Kidney (tissue), 13 donors: ENCODE measurements at regions not wholly inside any gene's neighbourhood (a gene's known extent, or its start where the extent isn't known, plus 50 kb on each side); places are given as distances from the start of the nearest gene placed in this dataset.

ENCODE experiments used
- DNase-seq, 5 donors: peaks; one replicate each; pipeline ENCODE4 v3.0.0-alpha.2; 2013 to 2020
- FAIRE-seq: peaks from 2 replicates; lab custom pipeline; 2012; peaks lifted over from hg19 to GRCh38; lab: Jason Lieb, UNC
- H3K27ac ChIP-seq, 2 donors: one replicate each; pipeline ENCODE4 v1.7.0; 2013; ENCODE audit warnings: low read depth in 2 of 2, low read length in 2 of 2, inconsistent platforms in 1 of 2
- H3K27me3 ChIP-seq: one replicate; pipeline ENCODE4 v1.7.1; 2013; ENCODE audit warnings: low read length, inconsistent platforms; ENCODE audit not compliant: control insufficient read depth, insufficient read depth
- H3K36me3 ChIP-seq, 3 donors: one replicate each; pipeline versions ENCODE4 v1.7.0 to v1.7.1; 2013; ENCODE audit warnings: low read length in 3 of 3, control low read depth in 1 of 3, inconsistent platforms in 1 of 3; ENCODE audit not compliant: insufficient read depth in 3 of 3, control insufficient read depth in 2 of 3
- H3K4me1 ChIP-seq, 3 donors: one replicate each; pipeline versions ENCODE4 v1.7.0 to v1.7.1; 2013; ENCODE audit warnings: low read length in 3 of 3, inconsistent platforms in 1 of 3, low read depth in 1 of 3; ENCODE audit not compliant: control insufficient read depth in 2 of 3, insufficient read depth in 2 of 3
- H3K4me3 ChIP-seq, 3 donors: one replicate each; pipeline versions ENCODE4 v1.7.0 to v1.8.1; 2013; ENCODE audit warnings: low read length in 3 of 3, control low read depth in 1 of 3, inconsistent platforms in 1 of 3
- H3K9ac ChIP-seq, 3 donors: one replicate each; pipeline versions ENCODE4 v1.7.0 to v1.7.1; 2013; ENCODE audit warnings: low read length in 3 of 3, control low read depth in 1 of 3, inconsistent platforms in 1 of 3
- H3K9me3 ChIP-seq, 3 donors: one replicate each; pipeline versions ENCODE4 v1.7.0 to v1.7.1; 2013; ENCODE audit warnings: low read length in 3 of 3, control low read depth in 1 of 3, inconsistent platforms in 1 of 3; ENCODE audit not compliant: control insufficient read depth in 2 of 3, insufficient read depth in 1 of 3
- intact Hi-C: fragments of 100-400 bp; cut with DNase I; formaldehyde crosslinking; loops from one replicate; pipeline ENCODE4 v1.11.1; 2022
- TF ChIP-seq, protein P1 (sequence below): IDR thresholded peaks from 3 replicates; pipeline ENCODE4 v1.5.1; 2012; ENCODE audit warnings: mild to moderate bottlenecking, moderate library complexity, borderline replicate concordance; ENCODE audit not compliant: insufficient read depth; ENCODE audit errors: extremely low read depth
- donor health status: control.
- donor health status: control.
- donor health status: control.
- donor health status: control.
- donor health status: control.
- donor health status: DM: yes; HTN: yes; CAD: no.
- donor health status: Normal renal cell carcinoma (clear cell type).

GRCh38 chr6:135581211-135581610 lies 83.7 kb upstream of the AHI1 start:
- H3K36me3 ChIP-seq = no peaks in the 10 kb centered on the region
- H3K4me1 ChIP-seq = no peaks in the 10 kb centered on the region
- no peak for FAIRE-seq

DNA sequence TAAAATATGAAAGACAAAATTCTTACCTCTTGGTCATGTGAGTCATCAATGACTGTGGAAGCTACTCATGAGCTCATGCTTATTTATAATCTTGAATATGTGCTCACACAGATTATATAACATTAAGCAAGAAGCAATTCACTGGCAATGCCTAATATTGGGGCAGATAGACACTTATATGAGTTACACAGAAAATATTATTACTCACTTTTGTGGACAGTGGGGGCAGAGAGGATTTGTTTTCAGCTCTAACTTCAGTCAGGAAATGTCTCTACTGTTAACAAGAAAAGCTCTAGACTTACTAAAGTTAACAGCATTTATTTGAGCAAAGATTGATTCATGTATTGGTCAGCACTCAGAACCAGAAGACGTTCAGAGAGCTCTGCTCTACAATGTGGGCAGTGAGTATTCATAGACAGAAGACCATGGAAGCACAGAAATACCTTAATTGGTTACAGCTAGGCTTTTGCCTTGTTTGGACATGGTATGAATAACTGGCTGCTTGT lies 85.8 kb upstream of the AHI1 start:
- no peaks in the 10 kb centered on the region for H3K36me3 ChIP-seq
- TF ChIP-seq, protein P1, sequence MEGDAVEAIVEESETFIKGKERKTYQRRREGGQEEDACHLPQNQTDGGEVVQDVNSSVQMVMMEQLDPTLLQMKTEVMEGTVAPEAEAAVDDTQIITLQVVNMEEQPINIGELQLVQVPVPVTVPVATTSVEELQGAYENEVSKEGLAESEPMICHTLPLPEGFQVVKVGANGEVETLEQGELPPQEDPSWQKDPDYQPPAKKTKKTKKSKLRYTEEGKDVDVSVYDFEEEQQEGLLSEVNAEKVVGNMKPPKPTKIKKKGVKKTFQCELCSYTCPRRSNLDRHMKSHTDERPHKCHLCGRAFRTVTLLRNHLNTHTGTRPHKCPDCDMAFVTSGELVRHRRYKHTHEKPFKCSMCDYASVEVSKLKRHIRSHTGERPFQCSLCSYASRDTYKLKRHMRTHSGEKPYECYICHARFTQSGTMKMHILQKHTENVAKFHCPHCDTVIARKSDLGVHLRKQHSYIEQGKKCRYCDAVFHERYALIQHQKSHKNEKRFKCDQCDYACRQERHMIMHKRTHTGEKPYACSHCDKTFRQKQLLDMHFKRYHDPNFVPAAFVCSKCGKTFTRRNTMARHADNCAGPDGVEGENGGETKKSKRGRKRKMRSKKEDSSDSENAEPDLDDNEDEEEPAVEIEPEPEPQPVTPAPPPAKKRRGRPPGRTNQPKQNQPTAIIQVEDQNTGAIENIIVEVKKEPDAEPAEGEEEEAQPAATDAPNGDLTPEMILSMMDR = no peak
- no peaks in the 10 kb centered on the region for H3K9me3 ChIP-seq
- no peaks in the 10 kb centered on the region for H3K27me3 ChIP-seq
- H3K27ac ChIP-seq = no peak overlapping the region
- no peak for FAIRE-seq
- intact Hi-C loops = no loop called here
- no peak overlapping the region for H3K9ac ChIP-seq
- H3K4me3 ChIP-seq = no peak overlapping the region
- H3K4me1 ChIP-seq = no peaks in the 10 kb centered on the region
- DNase-seq = no peak

More at GRCh38 chr6:135581211-135581610, 83.7 kb upstream of the AHI1 start:
- no peak overlapping the region for H3K27ac ChIP-seq
- no peaks in the 10 kb centered on the region for H3K27me3 ChIP-seq
- intact Hi-C loops = no loop called here
- H3K4me3 ChIP-seq = no peak overlapping the region
- no peaks in the 10 kb centered on the region for H3K9me3 ChIP-seq
- no peak overlapping the region for H3K9ac ChIP-seq
- DNase-seq = no peak
- TF ChIP-seq, protein P1 = no peak

DNA sequence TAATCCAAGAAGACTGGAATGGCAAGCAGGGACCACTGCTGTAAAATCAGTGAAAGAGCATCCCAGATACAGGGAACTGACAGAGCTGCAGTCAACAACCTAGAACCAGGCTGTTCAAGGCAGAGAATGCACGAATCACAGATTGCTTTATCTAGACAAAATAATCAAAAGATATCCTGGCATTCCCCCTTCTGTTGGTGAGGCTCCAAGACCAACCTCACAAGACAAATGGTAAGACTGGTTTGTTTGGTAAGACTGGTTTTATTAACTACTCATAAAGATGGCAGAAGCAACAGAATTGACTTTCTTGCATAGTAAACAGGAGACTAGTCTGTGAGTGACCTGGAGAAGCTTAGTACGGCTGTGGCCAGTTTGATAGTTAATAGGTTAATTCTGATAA lies 88.8 kb upstream of the AHI1 start:
- TF ChIP-seq, protein P1 = no peak

GRCh38 chr6:135586844-135587243 lies 89.3 kb upstream of the AHI1 start:
- Histone ChIP-seq H3K9ac (no peak overlapping the region), H3K4me1 (no peaks in the 10 kb centered on the region), H3K36me3 (no peaks in the 10 kb centered on the region), H3K27me3 (no peaks in the 10 kb centered on the region), H3K4me3 (no peak overlapping the region), H3K9me3 (no peaks in the 10 kb centered on the region), H3K27ac (no peak overlapping the region)
- TF ChIP-seq, protein P1 = no peak
- FAIRE-seq (no peak), DNase-seq (no peak)
- intact Hi-C loops = no loop called here

More for the DNA sequence above, 88.8 kb upstream of the AHI1 start:
- Histone ChIP-seq H3K4me1 (no peaks in the 10 kb centered on the region), H3K36me3 (no peaks in the 10 kb centered on the region), H3K27me3 (no peaks in the 10 kb centered on the region), H3K27ac (no peak overlapping the region), H3K9me3 (no peaks in the 10 kb centered on the region), H3K4me3 (no peak overlapping the region), H3K9ac (no peak overlapping the region)
- intact Hi-C loops = no loop called here
- FAIRE-seq (no peak), DNase-seq (no peak)
